ENCODE measurements at regions not wholly inside any gene's neighbourhood (a gene's known extent, or its start where the extent isn't known, plus 50 kb on each side); places are given as distances from the start of the nearest gene placed in this dataset.

DNA sequence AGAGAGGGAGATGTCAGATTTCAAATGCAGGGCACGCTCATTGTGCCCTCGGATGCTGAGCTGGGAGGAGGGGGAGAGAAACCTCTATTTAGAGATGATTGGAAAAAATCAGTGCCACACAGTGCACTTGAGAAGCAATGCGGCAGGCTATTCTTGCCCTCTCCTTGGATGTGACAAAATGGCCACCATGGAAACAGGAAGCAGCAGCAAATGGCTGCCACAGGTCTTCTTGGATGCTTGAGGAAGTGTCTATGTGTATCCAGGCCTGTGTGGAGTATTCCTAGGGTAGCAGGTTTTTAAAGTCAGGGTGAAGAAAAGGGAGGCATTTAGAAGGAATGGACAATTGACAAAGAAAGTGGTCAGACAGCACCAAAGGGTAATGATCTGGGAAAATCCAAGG, 340.1 kb upstream of the ZFHX3 start:
- no peak for TF ChIP-seq POLR2A (IDR thresholded peaks at IDR 0.05)
- TF ChIP-seq, protein P1, sequence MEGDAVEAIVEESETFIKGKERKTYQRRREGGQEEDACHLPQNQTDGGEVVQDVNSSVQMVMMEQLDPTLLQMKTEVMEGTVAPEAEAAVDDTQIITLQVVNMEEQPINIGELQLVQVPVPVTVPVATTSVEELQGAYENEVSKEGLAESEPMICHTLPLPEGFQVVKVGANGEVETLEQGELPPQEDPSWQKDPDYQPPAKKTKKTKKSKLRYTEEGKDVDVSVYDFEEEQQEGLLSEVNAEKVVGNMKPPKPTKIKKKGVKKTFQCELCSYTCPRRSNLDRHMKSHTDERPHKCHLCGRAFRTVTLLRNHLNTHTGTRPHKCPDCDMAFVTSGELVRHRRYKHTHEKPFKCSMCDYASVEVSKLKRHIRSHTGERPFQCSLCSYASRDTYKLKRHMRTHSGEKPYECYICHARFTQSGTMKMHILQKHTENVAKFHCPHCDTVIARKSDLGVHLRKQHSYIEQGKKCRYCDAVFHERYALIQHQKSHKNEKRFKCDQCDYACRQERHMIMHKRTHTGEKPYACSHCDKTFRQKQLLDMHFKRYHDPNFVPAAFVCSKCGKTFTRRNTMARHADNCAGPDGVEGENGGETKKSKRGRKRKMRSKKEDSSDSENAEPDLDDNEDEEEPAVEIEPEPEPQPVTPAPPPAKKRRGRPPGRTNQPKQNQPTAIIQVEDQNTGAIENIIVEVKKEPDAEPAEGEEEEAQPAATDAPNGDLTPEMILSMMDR (IDR thresholded peaks at IDR 0.05) = no peak
